Panc1 (cell line): ENCODE measurements at regions not wholly inside any gene's neighbourhood (a gene's known extent, or its start where the extent isn't known, plus 50 kb on each side); places are given as distances from the start of the nearest gene placed in this dataset.

ENCODE experiments used
- ATAC-seq: fragments of 200-7000 bp; cut with Tn5 transposase; 2 replicates; pipeline ENCODE4 v1.9.1; 2020; ENCODE audit warnings: mild to moderate bottlenecking, moderate library complexity
- BruUV-seq: library from RNA; stranded (reverse); fragments of 400-500 nt; replicated peaks from 2 replicates; lab custom pipeline; 2021; lab: Mats Ljungman, UMichigan
- CTCF ChIA-PET: fragments of 300-600 bp; sonication (Branson Sonifier 250); formaldehyde crosslinking; loops from one replicate; lab custom pipeline; 2022; ENCODE audit warnings: antibody characterized with exemption; lab: Charles Lee
- POLR2A ChIA-PET: fragments of 300-600 bp; sonication (Branson Sonifier 250); formaldehyde crosslinking; loops from one replicate; lab custom pipeline; 2022; ENCODE audit warnings: antibody characterized with exemption; lab: Charles Lee
- DNase-seq: peaks from one replicate; pipeline ENCODE4 v3.0.0-alpha.2; 2010; ENCODE audit warnings: low read depth, low spot score
- H3K27ac ChIP-seq: 2 replicates; pipeline ENCODE4 v1.5.1; 2011; ENCODE audit warnings: mild to moderate bottlenecking, low read length, inconsistent platforms
- H3K27me3 ChIP-seq: fragments of 200-500 bp; sonication (Bioruptor generic); 2 replicates; pipeline ENCODE4 v1.6.0; 2014; ENCODE audit warnings: low read length, inconsistent platforms; ENCODE audit not compliant: control insufficient read depth, insufficient read depth
- H3K36me3 ChIP-seq: fragments of 200-500 bp; sonication (Bioruptor generic); 2 replicates; pipeline ENCODE4 v1.5.1; 2014; ENCODE audit warnings: inconsistent platforms, mild to moderate bottlenecking, low read length, moderate library complexity; ENCODE audit not compliant: control insufficient read depth, insufficient read depth
- H3K4me1 ChIP-seq: 2 replicates; pipeline ENCODE4 v1.5.1; 2011; ENCODE audit warnings: inconsistent platforms, mild to moderate bottlenecking, low read length, moderate library complexity; ENCODE audit not compliant: control insufficient read depth, insufficient read depth
- H3K4me3 ChIP-seq, 2 experiments: 2 replicates each; pipeline ENCODE4 v1.5.1; 2011 to 2012; ENCODE audit warnings: low read depth in 2 of 2, low read length in 2 of 2, mild to moderate bottlenecking in 2 of 2, inconsistent platforms in 1 of 2, moderate library complexity in 1 of 2
- H3K9me3 ChIP-seq: fragments of 200-500 bp; sonication (Bioruptor generic); 2 replicates; pipeline ENCODE4 v1.5.1; 2014; ENCODE audit warnings: low read depth, mild to moderate bottlenecking, inconsistent platforms, low read length, moderate library complexity; ENCODE audit not compliant: control insufficient read depth, insufficient read depth
- CTCF ChIP-seq: fragments of 450-650 bp; IDR thresholded peaks from 2 replicates; pipeline ENCODE4 v1.5.1; 2017; ENCODE audit warnings: mild to moderate bottlenecking
- POLR2AphosphoS5 ChIP-seq: IDR thresholded peaks from 2 replicates; pipeline ENCODE4 v1.6.1; 2012; ENCODE audit warnings: mild to moderate bottlenecking, low read depth, low read length, moderate library complexity
- REST ChIP-seq, 2 experiments: IDR thresholded peaks; 2 replicates each; pipeline ENCODE4 v1.6.1; 2011 to 2012; ENCODE audit warnings: low read depth in 2 of 2, control low read depth in 1 of 2, low read length in 1 of 2, mild to moderate bottlenecking in 1 of 2, moderate library complexity in 1 of 2; ENCODE audit not compliant: insufficient read depth in 1 of 2
- SIN3A ChIP-seq: IDR thresholded peaks from 2 replicates; pipeline ENCODE4 v1.6.1; 2012; ENCODE audit warnings: low read depth, mild to moderate bottlenecking, low read length, moderate library complexity, borderline replicate concordance; ENCODE audit not compliant: insufficient read depth
- TCF7L2 ChIP-seq: IDR thresholded peaks from 2 replicates; pipeline ENCODE4 v1.6.1; 2011; ENCODE audit warnings: mild to moderate bottlenecking, low read depth, low read length, inconsistent platforms
- in situ Hi-C: cut with HindIII; loops from 2 replicates; pipeline ENCODE4 v1.10.0; 2016; ENCODE audit warnings: low sequenced_read_pairs, low pct_unique_long_range_greater_than_20kb
- intact Hi-C: fragments of 100-400 bp; cut with micrococcal nuclease; formaldehyde crosslinking; loops from one replicate; pipeline ENCODE4 v1.10.0; 2022; ENCODE audit not compliant: unreplicated experiment

GRCh38 chr13:112172641-112173251 is 105.8 kb downstream of the SOX1 start:
- H3K27me3 ChIP-seq: no peaks in the 10 kb centered on the region
- no peak for DNase-seq
- no peaks in the 10 kb centered on the region for H3K9me3 ChIP-seq
- no peak overlapping the region for H3K27ac ChIP-seq
- TF ChIP-seq REST (IDR thresholded peaks at IDR 0.05; ENCODE audit: insufficient read depth in 1 of 2, low read depth in 2 of 2, low read length in 1 of 2) (no peak), SIN3A (no peak), POLR2AphosphoS5 (no peak), CTCF (no peak), TCF7L2 (no peak)
- no peaks in the 10 kb centered on the region for H3K4me1 ChIP-seq
- no TSS peak for BruUV-seq
- H3K36me3 ChIP-seq: no peaks in the 10 kb centered on the region
- CTCF ChIA-PET: no interaction called here
- intact Hi-C loops (no loop called here), in situ Hi-C loops (no loop called here)
- no peak overlapping the region for H3K4me3 ChIP-seq
- ATAC-seq: no peak
- POLR2A ChIA-PET: no interaction called here

- H3K27ac ChIP-seq: no peak overlapping the region
- intact Hi-C loops (no loop called here), in situ Hi-C loops (no loop called here)
- no peaks in the 10 kb centered on the region for H3K27me3 ChIP-seq
- H3K36me3 ChIP-seq: no peaks in the 10 kb centered on the region
- TF ChIP-seq REST (IDR thresholded peaks at IDR 0.05; ENCODE audit: insufficient read depth in 1 of 2, low read depth in 2 of 2, low read length in 1 of 2) (no peak), CTCF (no peak), POLR2AphosphoS5 (no peak), TCF7L2 (no peak), SIN3A (no peak)
- CTCF ChIA-PET: no interaction called here
- DNase-seq (no peak), ATAC-seq (no peak)
- no TSS peak for BruUV-seq
- no peaks in the 10 kb centered on the region for H3K4me1 ChIP-seq
- POLR2A ChIA-PET: no interaction called here
- H3K9me3 ChIP-seq: no peaks in the 10 kb centered on the region
- no peak overlapping the region for H3K4me3 ChIP-seq
Observed at GRCh38 chr13:112174476-112175110, 107.6 kb downstream of the SOX1 start.
